Vagina (tissue), 2 donors: ENCODE measurements at regions not wholly inside any gene's neighbourhood (a gene's known extent, or its start where the extent isn't known, plus 50 kb on each side); places are given as distances from the start of the nearest gene placed in this dataset.
"Not testable (repeated sequence)": the region's sequence is repeated elsewhere in the genome, so short reads cannot be mapped to it uniquely, and the experiment has no call there.

ENCODE experiments used
- POLR2A ChIP-seq, 2 donors: fragments of 450-650 bp; IDR thresholded peaks; one replicate each; pipeline ENCODE4 v1.6.1; 2017; ENCODE audit warnings: antibody characterized with exemption in 2 of 2, mild to moderate bottlenecking in 2 of 2, moderate library complexity in 2 of 2
- TF ChIP-seq, protein P1 (sequence below), 3 experiments: fragments of 450-650 bp in 2 of 3; fragments of 200-600 bp in 1 of 3; sonication (generic) in 1 of 3; IDR thresholded peaks; one replicate each; pipeline ENCODE4 v1.5.1; 2017 to 2019; ENCODE audit warnings: antibody characterized with exemption in 3 of 3, mild to moderate bottlenecking in 2 of 3, moderate library complexity in 2 of 3

DNA sequence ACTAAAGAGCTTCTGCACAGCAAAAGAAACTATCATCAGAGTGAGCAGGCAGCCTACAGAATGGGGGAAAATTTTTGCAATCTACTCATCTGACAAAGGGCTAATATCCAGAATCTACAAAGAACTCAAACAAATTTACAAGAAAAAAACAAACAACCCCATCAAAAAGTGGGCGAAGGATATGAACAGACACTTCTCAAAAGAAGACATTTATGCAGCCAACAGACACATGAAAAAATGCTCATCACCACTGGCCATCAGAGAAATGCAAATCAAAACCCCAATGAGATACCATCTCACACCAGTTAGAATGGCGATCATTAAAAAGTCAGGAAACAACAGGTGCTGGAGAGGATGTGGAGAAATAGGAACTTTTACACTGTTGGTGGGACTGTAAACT lies 372.8 kb upstream of the CCL2 start:
- TF ChIP-seq, protein P1, sequence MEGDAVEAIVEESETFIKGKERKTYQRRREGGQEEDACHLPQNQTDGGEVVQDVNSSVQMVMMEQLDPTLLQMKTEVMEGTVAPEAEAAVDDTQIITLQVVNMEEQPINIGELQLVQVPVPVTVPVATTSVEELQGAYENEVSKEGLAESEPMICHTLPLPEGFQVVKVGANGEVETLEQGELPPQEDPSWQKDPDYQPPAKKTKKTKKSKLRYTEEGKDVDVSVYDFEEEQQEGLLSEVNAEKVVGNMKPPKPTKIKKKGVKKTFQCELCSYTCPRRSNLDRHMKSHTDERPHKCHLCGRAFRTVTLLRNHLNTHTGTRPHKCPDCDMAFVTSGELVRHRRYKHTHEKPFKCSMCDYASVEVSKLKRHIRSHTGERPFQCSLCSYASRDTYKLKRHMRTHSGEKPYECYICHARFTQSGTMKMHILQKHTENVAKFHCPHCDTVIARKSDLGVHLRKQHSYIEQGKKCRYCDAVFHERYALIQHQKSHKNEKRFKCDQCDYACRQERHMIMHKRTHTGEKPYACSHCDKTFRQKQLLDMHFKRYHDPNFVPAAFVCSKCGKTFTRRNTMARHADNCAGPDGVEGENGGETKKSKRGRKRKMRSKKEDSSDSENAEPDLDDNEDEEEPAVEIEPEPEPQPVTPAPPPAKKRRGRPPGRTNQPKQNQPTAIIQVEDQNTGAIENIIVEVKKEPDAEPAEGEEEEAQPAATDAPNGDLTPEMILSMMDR (IDR thresholded peaks at IDR 0.05): not testable (repeated sequence)
- not testable (repeated sequence) for TF ChIP-seq POLR2A (IDR thresholded peaks at IDR 0.05)
